Renal cortex interstitium (tissue), 11 donors: ENCODE measurements at regions not wholly inside any gene's neighbourhood (a gene's known extent, or its start where the extent isn't known, plus 50 kb on each side); places are given as distances from the start of the nearest gene placed in this dataset.
"Not testable (repeated sequence)": the region's sequence is repeated elsewhere in the genome, so short reads cannot be mapped to it uniquely, and the experiment has no call there.

Experiments
- DNase-seq, 11 donors: peaks; one replicate each; pipeline ENCODE4 v3.0.0-alpha.2; 2013; ENCODE audit warnings: low read depth in 9 of 11, low spot score in 4 of 11; ENCODE audit errors: extremely low read depth in 1 of 11

DNA sequence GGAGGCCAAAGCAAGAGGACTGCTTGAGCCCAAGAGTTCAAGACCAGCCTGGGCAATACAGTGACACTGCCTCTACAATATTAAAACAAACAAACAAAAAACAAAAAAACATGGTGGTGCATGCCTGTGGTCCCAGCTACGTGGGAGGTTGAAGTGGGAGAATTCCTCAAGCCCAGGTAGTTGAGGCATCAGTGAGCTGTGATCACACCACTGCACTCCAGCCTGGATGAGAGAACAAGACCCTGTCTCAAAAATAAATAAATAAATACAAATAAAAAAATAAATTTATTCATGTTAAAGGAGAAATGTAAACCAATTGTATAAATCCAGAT is 200.6 kb downstream of the BCHE start:
- DNase-seq = no peak

DNA sequence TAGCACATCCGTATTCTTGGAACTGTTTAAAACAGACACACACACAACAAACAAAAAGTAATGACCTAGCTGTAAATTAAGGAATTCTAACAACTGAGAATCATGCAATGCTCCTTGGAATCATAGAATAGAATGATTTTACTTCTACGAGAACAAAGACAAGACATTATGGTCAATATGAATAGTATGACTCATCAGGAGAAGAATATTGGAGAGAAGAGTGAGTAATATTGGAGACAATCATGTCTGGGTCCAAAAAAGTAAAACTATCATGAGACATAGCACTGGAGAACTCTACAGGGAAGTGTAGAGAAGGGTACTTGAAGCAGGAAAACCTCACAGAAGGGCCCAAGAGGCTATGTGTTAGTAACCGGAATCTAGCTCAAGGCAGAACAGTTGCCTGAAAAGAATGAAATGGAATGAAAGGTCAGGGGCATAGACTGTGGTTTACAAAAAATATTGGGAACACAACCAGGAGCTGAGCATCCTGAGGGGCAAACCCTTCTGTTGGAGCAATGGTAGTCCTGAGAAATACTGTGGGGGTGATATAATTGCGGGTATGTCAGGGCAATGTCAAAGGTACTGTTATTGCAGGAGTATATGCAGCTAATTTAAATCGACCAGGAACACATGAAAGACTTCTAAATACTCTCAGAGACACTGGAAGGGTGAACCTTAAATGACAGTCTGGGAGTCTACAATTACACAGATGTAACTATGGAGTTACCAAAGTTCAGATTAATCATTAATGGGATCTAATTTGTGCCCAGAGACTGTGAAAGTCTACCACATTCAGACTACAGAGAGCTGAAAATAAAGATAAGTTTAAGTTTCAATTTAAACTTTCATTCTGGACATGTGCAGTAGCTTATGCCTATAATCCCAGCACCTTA is 201.2 kb downstream of the BCHE start:
- peak in 1 of 11 donors; percentile 18 for DNase-seq

DNA sequence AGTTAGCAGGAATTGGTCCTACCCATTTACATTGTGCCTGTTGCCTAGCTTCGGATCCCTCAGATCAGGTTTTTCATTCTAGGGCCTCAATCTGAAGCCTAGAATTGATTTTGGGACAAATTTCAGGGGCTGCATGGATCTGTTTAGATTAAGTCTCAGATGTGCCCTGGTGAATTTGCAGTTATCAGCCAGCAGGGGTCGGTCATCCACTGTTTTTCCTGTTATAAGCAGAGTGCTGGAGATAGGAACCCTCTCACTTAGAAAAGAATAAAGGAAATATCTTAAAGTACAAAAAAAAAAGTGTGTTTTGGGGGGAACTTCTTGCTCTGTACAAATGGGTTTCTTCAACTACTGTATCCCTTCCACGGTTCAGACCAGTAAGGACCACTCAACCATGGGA is 212.5 kb downstream of the BCHE start:
- no peak for DNase-seq

DNA sequence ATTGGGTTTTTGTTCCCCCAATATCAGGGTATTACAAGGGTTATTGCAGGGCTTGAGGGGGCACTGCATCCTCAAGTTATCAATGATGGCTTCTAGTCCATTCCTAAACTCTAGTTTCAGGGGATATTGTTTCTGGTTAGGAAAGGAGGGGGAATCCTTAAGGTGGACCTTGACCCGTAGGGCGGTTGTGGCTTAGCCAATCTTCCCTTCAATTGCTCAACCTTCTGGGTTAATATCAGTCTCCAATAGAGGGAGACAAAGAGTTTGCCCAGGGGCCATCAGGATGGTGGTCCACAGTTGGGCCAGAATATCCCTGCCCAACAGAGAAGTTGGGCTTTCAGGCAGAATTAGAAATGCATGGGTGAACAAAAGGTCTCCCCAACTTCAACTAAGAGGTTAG is 214.9 kb downstream of the BCHE start:
- DNase-seq = no peak

DNA sequence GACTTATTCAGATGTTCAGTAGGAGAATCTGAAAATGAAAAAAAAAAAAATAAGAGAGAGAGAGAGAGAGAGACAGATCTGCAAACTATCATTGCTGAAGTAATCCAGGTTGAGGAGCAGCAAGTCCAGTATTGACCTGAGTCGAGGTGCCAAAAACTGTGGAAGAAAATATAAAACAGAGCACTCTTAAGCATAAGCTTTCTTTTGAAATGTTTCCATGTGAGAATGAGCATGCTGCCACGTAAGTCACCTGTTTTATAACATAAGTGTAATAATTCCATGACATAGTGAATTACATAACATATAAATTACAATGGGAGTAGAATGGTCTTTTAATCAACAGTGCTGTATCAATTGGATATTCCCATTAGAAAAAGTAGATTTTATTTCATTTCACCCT is 218.2 kb downstream of the BCHE start:
- DNase-seq = no peak

DNA sequence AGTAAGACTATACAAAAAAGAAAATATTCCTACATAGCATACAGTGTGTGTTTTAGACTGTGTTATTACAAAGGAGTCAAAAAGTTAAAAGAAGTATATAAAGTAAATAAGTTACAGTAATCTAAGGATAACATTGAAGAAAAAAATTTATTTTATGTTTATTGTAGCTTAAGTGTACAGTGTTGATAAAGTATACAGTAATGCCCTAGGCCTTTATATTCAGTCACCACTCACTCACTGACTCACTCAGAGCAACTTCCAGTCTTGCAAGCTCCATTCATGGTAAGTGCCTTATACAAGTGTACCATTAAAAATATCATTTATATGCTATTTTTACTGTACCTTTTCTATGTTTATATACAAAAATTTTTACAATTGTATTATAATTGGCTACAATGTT is 220.1 kb downstream of the BCHE start:
- DNase-seq = no peak

DNA sequence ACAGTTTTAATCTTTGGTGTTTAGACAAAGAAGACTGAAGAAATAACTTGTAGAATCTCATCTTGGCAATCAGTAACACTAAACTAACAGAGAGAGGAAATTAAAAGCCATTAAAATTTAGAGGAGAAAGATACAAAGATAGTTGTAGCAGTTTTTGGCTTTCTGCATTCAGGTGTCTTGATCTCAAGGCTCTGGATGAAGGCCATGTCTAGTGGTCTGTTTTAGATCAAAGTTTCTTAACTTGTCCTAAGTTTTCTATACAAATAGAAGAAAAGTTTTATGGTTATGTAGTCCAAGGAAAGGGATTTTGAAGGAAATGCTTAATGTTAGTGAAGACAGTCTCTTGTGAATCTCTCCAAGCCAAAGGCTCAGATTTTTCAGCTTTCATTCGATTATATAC is 222.9 kb downstream of the BCHE start:
- no peak for DNase-seq

DNA sequence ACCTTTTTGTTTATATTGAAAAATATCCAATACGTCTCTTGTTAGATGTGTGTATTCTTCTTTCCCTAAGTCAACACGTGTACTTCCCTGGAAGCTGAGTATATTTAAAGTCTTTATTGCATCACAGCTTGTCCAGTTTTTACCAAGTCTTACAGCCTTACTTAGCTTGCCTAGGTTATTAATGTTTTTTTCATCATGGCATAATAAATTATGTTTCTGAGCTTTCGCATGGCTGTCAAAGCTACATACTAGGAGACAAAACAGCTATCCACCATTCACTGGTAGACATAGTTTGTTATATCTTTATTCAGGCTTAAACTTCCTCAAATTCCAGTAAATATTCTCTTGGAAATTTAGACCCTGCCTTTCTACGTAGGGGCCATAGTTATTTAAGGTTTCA is 224.2 kb downstream of the BCHE start:
- DNase-seq = no peak

DNA sequence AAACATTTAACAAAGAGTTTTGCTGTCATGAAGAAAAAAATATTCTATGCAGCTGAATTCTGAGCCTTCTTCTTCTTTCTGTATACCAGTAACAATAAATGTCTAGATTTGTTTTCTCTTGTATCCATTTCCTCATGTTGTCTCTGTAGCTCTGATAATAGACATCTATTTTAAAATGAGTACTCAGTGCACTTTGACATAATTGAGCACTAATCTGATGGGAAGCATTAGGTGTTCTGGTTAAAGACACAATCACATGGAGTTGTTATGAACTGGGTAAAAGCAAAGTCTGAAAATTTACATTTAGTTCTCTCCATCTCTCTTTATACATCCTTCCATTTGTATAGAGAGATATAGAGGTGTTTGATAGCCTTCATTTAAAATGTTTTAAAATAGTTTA is 230.0 kb downstream of the BCHE start:
- DNase-seq = no peak

DNA sequence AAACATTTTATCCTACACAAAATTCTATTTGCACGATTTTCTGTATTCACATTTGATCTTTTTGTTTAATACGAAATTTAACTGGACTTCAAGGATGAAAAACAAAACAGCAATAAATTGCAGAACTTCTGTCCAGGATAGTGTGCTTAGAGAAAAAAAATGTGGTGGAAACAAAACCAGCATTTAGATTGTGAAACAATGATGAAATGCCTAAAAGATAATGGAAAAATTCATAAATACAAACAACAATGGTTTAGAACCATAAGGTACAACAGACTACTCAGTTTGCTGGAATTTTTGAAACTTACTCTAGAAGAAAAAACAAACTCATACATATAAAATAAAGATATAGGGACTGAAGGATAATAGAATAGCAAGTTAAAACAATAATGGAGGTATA is 234.0 kb downstream of the BCHE start:
- no peak for DNase-seq

DNA sequence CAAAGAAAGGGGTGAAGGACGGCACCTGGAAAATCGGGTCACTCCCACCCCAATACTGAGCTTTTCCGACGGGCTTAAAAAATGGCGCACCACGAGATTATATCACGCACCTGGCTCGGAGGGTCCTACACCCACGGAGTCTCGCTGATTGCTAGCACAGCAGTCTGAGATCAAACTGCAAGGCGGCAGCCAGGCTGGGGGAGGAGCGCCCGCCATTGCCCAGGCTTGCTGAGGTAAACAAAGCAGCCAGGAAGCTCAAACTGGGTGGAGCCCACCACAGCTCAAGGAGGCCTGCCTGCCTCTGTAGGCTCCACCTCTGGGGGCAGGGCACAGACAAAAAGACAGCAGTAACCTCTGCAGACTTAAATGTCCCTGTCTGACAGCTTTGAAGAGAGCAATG is 264.7 kb downstream of the BCHE start:
- not testable (repeated sequence) for DNase-seq

DNA sequence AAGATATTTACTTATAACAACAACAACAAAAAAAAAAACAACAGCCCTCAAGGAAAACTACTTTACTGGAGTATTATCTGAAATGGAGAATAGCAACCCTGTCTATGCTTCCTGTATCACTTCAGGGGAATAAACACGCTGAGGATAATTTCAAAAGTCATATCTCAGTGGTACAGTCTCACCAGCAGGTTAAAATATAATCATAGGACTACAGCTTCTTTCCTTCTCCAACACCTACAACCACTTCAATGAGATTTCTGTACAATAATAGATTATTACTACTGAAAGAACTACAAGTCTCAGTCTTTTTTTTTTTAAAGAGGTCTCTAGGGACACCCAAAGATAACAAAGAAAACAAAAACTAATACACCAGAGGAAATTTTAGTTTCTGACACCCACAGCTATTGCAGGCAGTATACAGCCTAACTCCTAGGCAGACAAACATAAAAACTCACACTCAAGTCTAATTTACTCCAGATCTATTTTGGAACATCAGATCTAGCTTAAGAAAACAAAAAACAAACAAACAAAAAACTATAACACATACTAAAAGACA is 268.2 kb downstream of the BCHE start:
- no peak for DNase-seq

DNA sequence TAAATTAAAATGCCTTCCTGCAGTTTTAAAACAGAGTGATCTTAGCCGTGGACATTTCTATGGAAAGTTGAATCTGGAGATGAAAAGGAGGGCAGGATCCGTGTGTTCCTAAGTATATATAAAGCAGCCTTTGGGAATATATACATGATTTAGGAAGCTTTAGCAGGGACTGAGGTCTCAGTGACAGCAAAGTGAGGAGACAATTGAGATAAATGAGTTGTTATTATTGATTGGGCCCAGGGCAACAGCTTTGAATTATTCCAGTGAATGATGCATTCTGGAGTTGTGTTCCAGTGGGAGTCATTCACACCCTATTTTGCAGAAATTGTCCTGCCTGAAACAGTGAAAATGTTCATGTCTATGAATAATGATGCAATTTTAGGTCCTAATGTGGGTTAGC is 281.4 kb downstream of the BCHE start:
- DNase-seq = no peak

DNA sequence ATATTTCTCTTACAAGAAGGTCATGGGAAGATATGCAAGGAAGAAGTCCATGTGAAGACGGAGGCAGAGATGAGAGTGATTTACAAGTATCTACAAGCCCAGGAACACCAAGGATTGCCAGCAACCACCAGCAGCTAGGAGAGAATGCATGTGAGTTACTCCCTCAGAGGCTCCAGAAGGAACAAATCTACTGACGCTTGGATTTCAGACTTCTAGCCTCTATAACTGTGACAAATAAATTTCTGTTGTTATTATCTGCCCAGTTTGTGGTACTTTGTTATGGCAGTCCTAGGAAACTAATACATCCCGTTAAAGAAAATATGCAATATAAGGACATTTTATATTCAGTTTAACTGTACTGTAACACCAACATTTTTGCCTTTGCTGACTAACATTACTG is 283.9 kb downstream of the BCHE start:
- DNase-seq = no peak

DNA sequence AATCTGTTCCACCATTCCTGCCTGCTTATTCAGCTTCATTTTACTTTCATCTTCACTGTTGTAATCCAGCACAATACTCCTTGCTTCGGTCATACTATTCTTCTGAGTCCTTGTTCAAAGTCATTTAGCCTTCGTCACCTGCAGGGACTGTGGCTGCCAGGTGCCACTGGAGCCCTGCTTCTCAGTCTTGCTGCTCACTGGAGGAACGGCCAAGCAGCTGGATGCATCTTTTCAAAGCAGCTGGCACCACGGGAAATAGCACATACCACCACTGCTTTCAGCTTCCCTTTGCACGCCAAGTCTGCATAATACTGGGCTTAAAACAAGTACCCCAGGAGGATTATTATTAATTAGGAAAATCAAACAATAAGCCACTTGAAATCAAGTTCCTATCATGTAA is 287.6 kb downstream of the BCHE start:
- DNase-seq = no peak

DNA sequence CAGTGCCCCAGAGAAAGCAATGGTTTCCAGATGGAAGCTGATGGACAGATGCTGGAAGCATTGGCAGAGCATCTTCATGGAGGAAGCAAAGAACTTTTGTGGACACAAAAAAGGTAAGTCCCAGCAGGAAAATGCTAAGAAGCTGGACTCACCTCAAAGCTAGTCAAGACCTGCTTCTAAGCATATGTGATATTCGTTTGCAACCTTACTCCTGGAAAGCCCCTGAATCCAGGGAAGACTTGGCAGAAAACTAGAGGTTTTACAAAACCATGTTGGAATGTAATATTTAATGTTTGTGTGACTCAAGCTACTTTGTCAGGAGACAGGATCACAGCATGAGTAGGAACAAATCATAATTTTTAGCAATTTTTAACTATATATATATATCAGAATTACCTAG is 288.2 kb downstream of the BCHE start:
- no peak for DNase-seq

DNA sequence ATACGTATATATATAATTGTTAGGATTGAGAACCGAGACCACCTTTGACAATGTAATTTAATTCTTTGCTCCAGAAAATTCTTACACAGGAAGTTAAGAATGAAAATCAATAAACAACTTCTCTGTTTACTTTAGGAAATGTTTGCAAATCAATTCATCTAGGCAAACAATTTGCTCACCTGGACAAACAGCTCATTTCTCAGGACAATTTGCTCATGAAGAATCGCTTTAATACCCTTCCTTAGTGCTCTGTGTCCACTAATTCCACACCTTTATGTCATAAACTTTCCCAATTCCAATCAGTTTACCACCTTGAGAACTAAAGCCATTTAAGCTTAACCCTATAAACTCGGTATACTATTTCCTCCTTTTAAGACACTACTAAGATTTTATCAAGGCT is 292.2 kb downstream of the BCHE start:
- DNase-seq = no peak

DNA sequence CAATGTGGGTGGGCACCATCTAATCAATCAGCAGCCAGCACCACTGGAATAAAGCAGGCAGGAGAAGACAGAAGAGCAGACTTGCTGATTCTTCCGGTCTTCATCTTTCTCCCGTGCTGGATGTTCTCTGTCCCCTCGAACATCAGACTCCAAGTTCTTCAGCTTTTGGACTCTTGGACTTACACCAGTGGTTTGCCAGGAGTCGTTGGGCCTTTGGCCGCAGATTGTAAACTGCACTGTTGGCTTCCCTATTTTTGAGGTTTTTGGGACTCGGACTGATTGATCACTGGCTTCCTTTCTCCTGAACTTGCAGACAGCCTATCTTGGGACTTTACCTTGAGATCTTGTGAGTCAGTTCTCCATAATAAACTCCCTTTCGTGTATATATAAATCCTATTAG is 292.8 kb downstream of the BCHE start:
- DNase-seq = no peak

DNA sequence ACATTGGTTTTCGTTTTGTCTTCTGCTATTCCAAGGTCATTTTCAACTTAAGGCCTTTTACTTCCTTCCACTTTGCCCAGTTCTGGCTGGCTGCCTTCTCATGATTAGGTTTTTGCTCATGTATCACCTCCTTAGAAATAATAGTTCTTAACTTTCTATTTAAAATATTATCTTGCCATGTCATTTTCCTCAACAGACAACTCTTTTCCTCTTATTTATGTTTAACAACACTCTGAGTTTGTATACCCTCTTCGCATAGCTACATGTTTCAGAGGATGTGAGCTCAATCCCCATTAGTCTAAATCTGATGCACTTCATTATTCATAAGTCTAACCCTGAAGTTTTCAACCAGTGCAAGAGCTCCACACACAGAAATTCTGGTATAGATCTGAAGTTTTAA is 299.1 kb downstream of the BCHE start:
- no peak for DNase-seq

DNA sequence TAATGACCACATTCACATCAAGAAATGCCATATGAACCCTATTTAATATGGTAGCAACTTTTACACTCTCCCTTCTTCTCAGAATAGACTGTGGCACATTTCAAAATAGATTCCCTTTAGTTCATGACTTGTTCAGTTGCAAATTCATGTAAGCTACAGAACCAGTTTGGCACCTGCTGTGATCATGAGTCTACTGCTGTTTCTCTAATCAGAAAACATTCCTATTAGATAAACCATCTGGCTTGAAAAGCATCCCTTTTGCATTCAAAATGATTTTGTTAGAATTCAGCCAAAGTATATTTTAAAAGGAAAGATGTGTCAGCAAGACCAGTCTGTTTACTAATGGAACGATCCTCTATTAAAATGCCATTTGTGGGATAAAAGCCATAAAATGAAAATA is 304.4 kb downstream of the BCHE start:
- DNase-seq = no peak

DNA sequence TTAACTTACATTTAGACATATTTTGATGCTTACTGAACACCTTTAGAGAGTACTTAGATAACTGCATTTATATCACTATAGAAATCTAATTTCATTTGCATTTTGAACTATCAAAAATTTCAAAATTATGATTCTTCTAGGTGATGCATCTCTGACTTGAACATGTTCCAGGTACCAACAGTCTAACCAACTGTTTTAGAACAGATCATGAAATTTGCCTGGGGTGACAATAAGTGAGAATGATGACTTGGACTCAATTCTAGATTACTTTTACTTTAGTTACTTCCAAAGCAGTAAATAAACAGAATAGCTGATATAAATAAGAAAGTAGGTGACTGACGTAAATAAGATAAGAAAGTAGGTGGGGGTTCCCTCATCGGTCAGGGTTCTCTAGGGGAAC is 307.8 kb downstream of the BCHE start:
- DNase-seq = no peak
